NOMO-1 (cell line): ENCODE measurements at regions not wholly inside any gene's neighbourhood (a gene's known extent, or its start where the extent isn't known, plus 50 kb on each side); places are given as distances from the start of the nearest gene placed in this dataset.
"Not testable (repeated sequence)": the region's sequence is repeated elsewhere in the genome, so short reads cannot be mapped to it uniquely, and the experiment has no call there.

Experiments used
- DNase-seq, 2 experiments: peaks; one replicate each; lab custom pipeline; 2025; ENCODE audit not compliant: unreplicated experiment in 2 of 2; lab: John Stamatoyannopoulos, UW

- no peak for DNase-seq
Measured at GRCh38 chr5:8689773-8690172, 820.8 kb downstream of the MTRR start.

- DNase-seq: no peak
Measured at GRCh38 chr5:8691221-8691620, 822.3 kb downstream of the MTRR start.

GRCh38 chr5:8693341-8693844 lies 824.4 kb downstream of the MTRR start:
- no peak for DNase-seq

- no peak for DNase-seq
Measured at GRCh38 chr5:8694545-8694944, 825.6 kb downstream of the MTRR start.

GRCh38 chr5:8695902-8696845 lies 827.2 kb downstream of the MTRR start:
- no peak for DNase-seq

- DNase-seq: no peak
Measured at GRCh38 chr5:8700222-8700621, 831.3 kb downstream of the MTRR start.

GRCh38 chr5:8700671-8701070 lies 831.7 kb downstream of the MTRR start:
- DNase-seq: no peak

GRCh38 chr5:8701251-8701650 lies 832.3 kb downstream of the MTRR start:
- DNase-seq: no peak

- DNase-seq: no peak
Measured at GRCh38 chr5:8710426-8710930, 835.4 kb downstream of the SEMA5A start.

- no peak for DNase-seq
Measured at GRCh38 chr5:8714198-8714597, 831.7 kb downstream of the SEMA5A start.

- DNase-seq: no peak
Measured at GRCh38 chr5:8714861-8715260, 831.0 kb downstream of the SEMA5A start.

GRCh38 chr5:8719796-8720195 lies 826.1 kb downstream of the SEMA5A start:
- no peak for DNase-seq

GRCh38 chr5:8720506-8720905 lies 825.4 kb downstream of the SEMA5A start:
- no peak for DNase-seq

GRCh38 chr5:8721536-8721935 lies 824.3 kb downstream of the SEMA5A start:
- no peak for DNase-seq

GRCh38 chr5:8726383-8727036 lies 819.4 kb downstream of the SEMA5A start:
- DNase-seq: no peak

GRCh38 chr5:8727396-8727795 lies 818.5 kb downstream of the SEMA5A start:
- no peak for DNase-seq

- no peak for DNase-seq
Measured at GRCh38 chr5:8729437-8729836, 816.4 kb downstream of the SEMA5A start.

GRCh38 chr5:8730194-8730593 lies 815.7 kb downstream of the SEMA5A start:
- no peak for DNase-seq

- DNase-seq: not testable (repeated sequence)
Measured at GRCh38 chr5:8731110-8731509, 814.8 kb downstream of the SEMA5A start.

- no peak for DNase-seq
Measured at GRCh38 chr5:8740595-8740994, 805.3 kb downstream of the SEMA5A start.

GRCh38 chr5:8749556-8749955 lies 796.3 kb downstream of the SEMA5A start:
- no peak for DNase-seq

GRCh38 chr5:8750100-8750499 lies 795.8 kb downstream of the SEMA5A start:
- no peak for DNase-seq
